Vagina (tissue), 2 donors: ENCODE measurements at regions not wholly inside any gene's neighbourhood (a gene's known extent, or its start where the extent isn't known, plus 50 kb on each side); places are given as distances from the start of the nearest gene placed in this dataset.

Experiments
- CTCF ChIP-seq, 3 experiments: fragments of 450-650 bp in 2 of 3; fragments of 200-600 bp in 1 of 3; sonication (generic) in 1 of 3; IDR thresholded peaks; one replicate each; pipeline ENCODE4 v1.5.1; 2017 to 2019; ENCODE audit warnings: antibody characterized with exemption in 3 of 3, mild to moderate bottlenecking in 2 of 3, moderate library complexity in 2 of 3
- POLR2A ChIP-seq, 2 donors: fragments of 450-650 bp; IDR thresholded peaks; one replicate each; pipeline ENCODE4 v1.6.1; 2017; ENCODE audit warnings: antibody characterized with exemption in 2 of 2, mild to moderate bottlenecking in 2 of 2, moderate library complexity in 2 of 2
- POLR2AphosphoS5 ChIP-seq, 2 donors: sonication (generic); formaldehyde crosslinking; IDR thresholded peaks; one replicate each; pipeline ENCODE4 v1.9.0; 2017; ENCODE audit warnings: antibody characterized with exemption in 2 of 2, mild to moderate bottlenecking in 2 of 2, low read depth in 1 of 2; ENCODE audit not compliant: insufficient read depth in 1 of 2

- no peak for TF ChIP-seq CTCF (IDR thresholded peaks at IDR 0.05)
- no peak for TF ChIP-seq POLR2AphosphoS5 (IDR thresholded peaks at IDR 0.05; ENCODE audit: insufficient read depth in 1 of 2, low read depth in 1 of 2)
- no peak for TF ChIP-seq POLR2A (IDR thresholded peaks at IDR 0.05)
Observed at GRCh38 chr20:17835240-17835933, 133.2 kb downstream of the SNX5 start.
